WERI-Rb-1 (cell line): ENCODE measurements at regions not wholly inside any gene's neighbourhood (a gene's known extent, or its start where the extent isn't known, plus 50 kb on each side); places are given as distances from the start of the nearest gene placed in this dataset.

Experiments
- DNase-seq: peaks from one replicate; pipeline ENCODE4 v3.0.0-alpha.2; 2020
- H3K27ac ChIP-seq: fragments of 250-450 bp; sonication (Bioruptor Pico); 2 replicates; pipeline ENCODE4 v1.5.1; 2020; ENCODE audit warnings: mild to moderate bottlenecking, moderate library complexity
- H3K27me3 ChIP-seq: fragments of 250-450 bp; sonication (Bioruptor Pico); 2 replicates; pipeline ENCODE4 v1.5.1; 2021; ENCODE audit warnings: mild to moderate bottlenecking, low read depth, moderate library complexity; ENCODE audit not compliant: insufficient read depth, severe bottlenecking
- H3K36me3 ChIP-seq: fragments of 250-450 bp; sonication (Bioruptor Pico); 2 replicates; pipeline ENCODE4 v1.5.1; 2020; ENCODE audit warnings: mild to moderate bottlenecking, moderate library complexity
- H3K4me3 ChIP-seq: 2 replicates; pipeline ENCODE4 v1.5.1; 2011; ENCODE audit warnings: low read depth, mild to moderate bottlenecking, control low read depth, low read length
- H3K9me3 ChIP-seq: fragments of 250-450 bp; sonication (Bioruptor Pico); 2 replicates; pipeline ENCODE4 v1.5.1; 2021; ENCODE audit warnings: mild to moderate bottlenecking, moderate library complexity; ENCODE audit not compliant: severe bottlenecking
- TF ChIP-seq, protein P1 (sequence below): IDR thresholded peaks from 2 replicates; pipeline ENCODE4 v1.5.1; 2011; ENCODE audit warnings: low read depth, mild to moderate bottlenecking, control low read depth, inconsistent platforms, low read length

- TF ChIP-seq, protein P1, sequence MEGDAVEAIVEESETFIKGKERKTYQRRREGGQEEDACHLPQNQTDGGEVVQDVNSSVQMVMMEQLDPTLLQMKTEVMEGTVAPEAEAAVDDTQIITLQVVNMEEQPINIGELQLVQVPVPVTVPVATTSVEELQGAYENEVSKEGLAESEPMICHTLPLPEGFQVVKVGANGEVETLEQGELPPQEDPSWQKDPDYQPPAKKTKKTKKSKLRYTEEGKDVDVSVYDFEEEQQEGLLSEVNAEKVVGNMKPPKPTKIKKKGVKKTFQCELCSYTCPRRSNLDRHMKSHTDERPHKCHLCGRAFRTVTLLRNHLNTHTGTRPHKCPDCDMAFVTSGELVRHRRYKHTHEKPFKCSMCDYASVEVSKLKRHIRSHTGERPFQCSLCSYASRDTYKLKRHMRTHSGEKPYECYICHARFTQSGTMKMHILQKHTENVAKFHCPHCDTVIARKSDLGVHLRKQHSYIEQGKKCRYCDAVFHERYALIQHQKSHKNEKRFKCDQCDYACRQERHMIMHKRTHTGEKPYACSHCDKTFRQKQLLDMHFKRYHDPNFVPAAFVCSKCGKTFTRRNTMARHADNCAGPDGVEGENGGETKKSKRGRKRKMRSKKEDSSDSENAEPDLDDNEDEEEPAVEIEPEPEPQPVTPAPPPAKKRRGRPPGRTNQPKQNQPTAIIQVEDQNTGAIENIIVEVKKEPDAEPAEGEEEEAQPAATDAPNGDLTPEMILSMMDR, result no peak
- Histone ChIP-seq H3K27ac (no peak overlapping the region; the same call in 1 of the 2 replicates), H3K9me3 (no peaks in the 10 kb centered on the region), H3K36me3 (no peaks in the 10 kb centered on the region), H3K4me3 (peak overlapping the region; percentile 23), H3K27me3 (no peaks in the 10 kb centered on the region)
- DNase-seq, result peak; percentile 72
Observed at GRCh38 chr18:76208678-76209306, 286.2 kb downstream of the ZNF516 start.

- TF ChIP-seq, protein P1, result no peak
- no peak for DNase-seq
- Histone ChIP-seq H3K27me3 (no peaks in the 10 kb centered on the region), H3K4me3 (no peak overlapping the region), H3K36me3 (no peaks in the 10 kb centered on the region), H3K27ac (no peak overlapping the region), H3K9me3 (no peaks in the 10 kb centered on the region)
Observed at GRCh38 chr18:76205906-76206305, 289.1 kb downstream of the ZNF516 start.

DNA sequence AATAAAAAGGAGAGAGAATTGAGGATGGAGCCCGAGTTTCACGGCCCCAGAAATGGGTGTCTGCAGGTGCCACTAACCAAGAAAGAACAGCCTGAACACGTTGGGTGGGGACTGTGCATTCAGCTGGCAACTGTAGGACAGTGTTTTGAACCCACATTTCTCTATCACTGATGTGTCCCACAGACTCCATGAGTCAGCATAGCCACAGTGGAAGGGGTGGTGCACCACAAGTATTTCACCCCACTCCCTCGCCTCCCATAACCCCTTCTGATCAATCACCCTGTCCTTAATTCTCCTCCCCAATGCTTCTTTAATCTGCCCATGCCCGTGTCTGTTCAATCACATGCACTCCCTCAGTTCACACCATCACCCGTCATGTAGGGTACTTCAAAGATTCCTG, 291.5 kb downstream of the ZNF516 start:
- H3K27ac ChIP-seq, result no peak overlapping the region
- no peaks in the 10 kb centered on the region for H3K36me3 ChIP-seq
- no peaks in the 10 kb centered on the region for H3K27me3 ChIP-seq
- TF ChIP-seq, protein P1, result no peak
- no peaks in the 10 kb centered on the region for H3K9me3 ChIP-seq
- H3K4me3 ChIP-seq, result no peak overlapping the region
- no peak for DNase-seq

GRCh38 chr18:76202322-76202721, 292.7 kb downstream of the ZNF516 start:
- H3K36me3 ChIP-seq, result no peaks in the 10 kb centered on the region
- H3K9me3 ChIP-seq, result no peaks in the 10 kb centered on the region
- no peak for DNase-seq
- no peak overlapping the region for H3K27ac ChIP-seq
- H3K27me3 ChIP-seq, result no peaks in the 10 kb centered on the region
- TF ChIP-seq, protein P1, result no peak
- H3K4me3 ChIP-seq, result no peak overlapping the region

GRCh38 chr18:76195601-76196000, 299.4 kb downstream of the ZNF516 start:
- Histone ChIP-seq H3K27ac (no peak overlapping the region), H3K27me3 (no peaks in the 10 kb centered on the region), H3K4me3 (no peak overlapping the region), H3K36me3 (no peaks in the 10 kb centered on the region), H3K9me3 (no peaks in the 10 kb centered on the region)
- DNase-seq, result no peak
- TF ChIP-seq, protein P1, result no peak

DNA sequence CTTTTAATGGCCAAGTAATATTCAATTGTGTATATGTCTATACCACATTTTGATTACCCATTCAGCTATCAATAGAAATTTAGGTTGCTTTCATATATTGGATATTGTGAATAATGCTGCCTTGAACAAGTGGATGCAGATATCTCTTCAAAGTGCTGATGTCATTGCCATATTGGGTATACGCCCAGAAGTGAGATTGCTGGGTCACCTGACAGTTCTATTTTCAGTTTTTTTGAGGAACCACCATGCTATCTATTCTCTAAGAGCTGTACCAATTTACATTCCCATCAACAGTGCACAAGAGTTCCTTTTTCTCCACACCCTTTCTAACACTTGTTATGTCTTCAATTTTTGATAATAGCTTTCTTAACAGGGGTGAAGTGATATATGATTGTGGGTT, 306.9 kb downstream of the ZNF516 start:
- TF ChIP-seq, protein P1, result no peak
- peaks cover 3% of the 10 kb centered on the region for H3K9me3 ChIP-seq
- no peak overlapping the region for H3K27ac ChIP-seq
- no peak for DNase-seq
- H3K27me3 ChIP-seq, result no peaks in the 10 kb centered on the region
- H3K4me3 ChIP-seq, result no peak overlapping the region
- H3K36me3 ChIP-seq, result no peaks in the 10 kb centered on the region
